GM21825 (cell line): ENCODE measurements at regions not wholly inside any gene's neighbourhood (a gene's known extent, or its start where the extent isn't known, plus 50 kb on each side); places are given as distances from the start of the nearest gene placed in this dataset.

ENCODE experiments used
- ATAC-seq: cut with Tn5 transposase; IDR thresholded peaks from one replicate; pipeline ENCODE4 v1.9.1; 2021; ENCODE audit warnings: mild to moderate bottlenecking, moderate library complexity; ENCODE audit not compliant: unreplicated experiment

- no peak for ATAC-seq
Observed at GRCh38 chr5:5968981-5969380, 409.4 kb downstream of the MED10 start.

DNA sequence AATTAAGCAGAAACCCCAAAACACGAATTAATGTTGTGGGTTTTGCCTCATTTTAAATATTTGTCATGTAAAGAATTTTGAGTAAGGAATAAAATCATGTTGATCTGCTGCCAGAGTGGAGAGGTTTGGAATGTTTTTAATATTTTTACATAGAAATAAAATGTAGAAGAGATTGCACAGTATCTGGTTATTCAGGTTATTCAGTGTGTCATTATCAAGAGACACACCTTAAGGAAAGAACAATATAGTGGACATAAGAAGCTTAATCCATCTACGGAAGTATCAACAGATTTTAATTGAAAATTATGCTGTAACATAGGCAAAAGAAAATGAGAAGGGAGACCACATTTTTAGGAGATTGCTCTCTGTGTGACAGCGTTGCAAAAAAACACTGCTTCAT, 410.4 kb downstream of the MED10 start:
- ATAC-seq: no peak

- no peak for ATAC-seq
Observed at GRCh38 chr5:5967373-5967772, 411.0 kb downstream of the MED10 start.

DNA sequence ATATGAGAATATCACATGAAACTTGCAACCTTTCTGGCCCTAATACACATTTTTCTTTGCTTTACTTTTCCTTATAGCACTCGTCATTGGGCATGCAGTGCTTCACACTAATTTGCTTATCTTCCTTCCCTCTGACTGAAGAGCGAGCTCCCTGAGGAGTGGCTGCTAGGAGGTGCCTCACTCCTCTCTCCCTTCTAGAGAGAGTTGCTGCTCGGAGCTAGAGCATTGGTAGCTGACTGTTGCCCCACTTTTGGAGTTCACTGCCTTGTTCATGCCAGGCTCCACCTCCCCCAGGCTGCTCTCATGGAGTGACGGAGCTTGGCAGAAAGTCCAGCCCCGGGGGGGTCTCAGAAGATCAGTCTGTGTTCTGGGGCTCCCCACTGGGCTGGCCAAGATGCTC, 413.2 kb downstream of the MED10 start:
- ATAC-seq: no peak

GRCh38 chr5:5964347-5964746, 414.0 kb downstream of the MED10 start:
- ATAC-seq: no peak

- no peak for ATAC-seq
Observed at GRCh38 chr5:5957737-5958136, 420.6 kb downstream of the MED10 start.

- no peak for ATAC-seq
Observed at GRCh38 chr5:5954275-5954598, 424.1 kb downstream of the MED10 start.

- ATAC-seq: no peak
Observed at GRCh38 chr5:5953584-5954274, 424.6 kb downstream of the MED10 start.

- no peak for ATAC-seq
Observed at GRCh38 chr5:5951953-5952352, 426.4 kb downstream of the MED10 start.

- no peak for ATAC-seq
Observed at GRCh38 chr5:5950658-5951057, 427.7 kb downstream of the MED10 start.

DNA sequence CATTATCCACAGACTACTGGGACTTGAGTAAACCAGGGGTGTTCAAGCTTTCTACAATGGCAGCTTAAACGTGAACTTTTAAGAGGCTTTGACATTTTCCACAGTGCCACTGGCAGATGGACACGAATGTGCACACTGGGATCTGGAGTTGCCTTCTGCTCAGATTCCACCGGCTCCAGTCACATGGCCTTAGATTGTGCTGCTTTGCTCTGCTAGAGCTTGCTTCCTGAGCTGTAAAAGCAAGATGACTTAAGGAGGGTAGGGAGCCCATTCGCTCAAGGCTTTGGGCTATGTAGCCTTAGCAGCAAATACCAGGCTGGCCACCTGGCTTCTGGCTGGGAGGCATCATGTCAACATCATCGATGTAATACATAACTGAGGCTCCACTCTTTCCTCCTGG, 436.9 kb downstream of the MED10 start:
- ATAC-seq: no peak

- ATAC-seq: no peak
Observed at GRCh38 chr5:5939759-5940370, 438.5 kb downstream of the MED10 start.

DNA sequence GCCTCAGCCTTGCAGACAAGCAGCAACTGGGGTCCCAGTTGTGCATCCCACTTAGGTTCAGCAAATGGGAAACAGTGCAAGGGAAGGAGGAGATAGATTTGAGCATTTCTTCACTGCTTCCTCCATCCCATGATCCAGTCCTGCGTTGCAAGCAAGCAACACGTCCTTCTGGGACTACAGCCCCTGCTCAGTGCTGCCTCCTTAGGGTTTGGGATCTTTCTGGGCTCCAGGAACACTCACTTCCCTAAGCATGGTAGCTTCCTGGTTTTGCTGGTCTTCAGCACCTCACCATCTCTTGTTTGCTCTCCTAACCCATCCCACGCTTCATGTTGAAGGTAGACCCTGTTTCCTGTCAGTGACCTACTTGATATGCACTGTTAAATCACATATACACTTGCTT, 444.7 kb downstream of the MED10 start:
- no peak for ATAC-seq

DNA sequence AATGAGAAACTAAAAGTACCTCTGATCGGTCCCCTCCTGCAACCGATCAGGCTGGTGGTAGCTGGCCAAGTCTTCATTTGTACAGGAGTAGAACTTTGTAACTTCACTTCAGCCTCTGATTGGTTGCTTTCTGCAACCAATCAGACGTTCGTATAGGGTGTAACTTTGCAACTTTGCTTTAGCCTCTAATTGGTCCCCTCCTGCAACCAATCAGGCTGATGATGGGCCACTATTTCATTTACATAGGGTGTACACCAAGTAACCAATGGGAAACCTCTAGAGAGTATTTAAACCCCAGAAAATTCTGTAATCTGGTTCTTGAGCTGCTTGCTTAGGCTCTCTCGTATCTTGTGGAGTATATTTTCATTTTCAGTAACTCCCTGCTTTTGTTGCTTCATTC, 445.5 kb downstream of the MED10 start:
- no peak for ATAC-seq

GRCh38 chr5:5930561-5930960, 447.8 kb downstream of the MED10 start:
- ATAC-seq: no peak

DNA sequence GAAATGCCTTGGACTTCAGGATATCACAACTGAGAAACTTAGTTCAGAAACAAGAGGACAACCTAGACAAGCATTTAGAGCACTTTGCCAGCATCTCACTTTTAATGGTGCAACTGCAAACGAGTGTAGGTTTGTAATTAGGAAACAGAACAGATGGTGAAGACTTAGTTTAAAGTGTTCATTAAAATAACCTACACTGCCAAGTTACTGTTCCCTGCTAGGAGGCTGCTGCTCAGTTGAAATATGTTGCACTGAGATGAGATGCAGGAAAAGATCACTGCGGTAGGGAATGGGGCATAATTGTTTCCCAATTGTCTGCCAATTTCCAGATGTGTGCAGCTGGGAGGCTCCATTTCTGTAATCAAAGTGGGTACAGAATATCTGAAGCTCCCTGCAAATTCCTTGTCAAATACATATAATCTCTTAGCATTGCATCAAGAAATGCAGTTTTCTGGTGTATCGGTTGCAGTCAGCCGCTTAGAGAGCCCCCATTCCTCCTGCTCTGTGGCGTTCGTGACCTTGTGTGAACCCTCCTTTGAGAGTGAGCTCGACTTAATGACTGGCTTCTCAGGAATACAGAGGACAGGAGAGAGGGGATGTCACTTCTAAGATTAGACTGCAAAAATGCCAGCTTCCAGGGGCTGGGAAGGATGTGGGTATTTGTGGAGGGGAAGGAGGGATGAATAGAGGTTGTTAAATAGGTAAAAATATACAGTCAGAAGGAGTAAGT, 448.9 kb downstream of the MED10 start:
- no peak for ATAC-seq

GRCh38 chr5:5925191-5925590, 453.2 kb downstream of the MED10 start:
- ATAC-seq: no peak

- ATAC-seq: no peak
Observed at GRCh38 chr5:5919411-5919810, 458.9 kb downstream of the MED10 start.

DNA sequence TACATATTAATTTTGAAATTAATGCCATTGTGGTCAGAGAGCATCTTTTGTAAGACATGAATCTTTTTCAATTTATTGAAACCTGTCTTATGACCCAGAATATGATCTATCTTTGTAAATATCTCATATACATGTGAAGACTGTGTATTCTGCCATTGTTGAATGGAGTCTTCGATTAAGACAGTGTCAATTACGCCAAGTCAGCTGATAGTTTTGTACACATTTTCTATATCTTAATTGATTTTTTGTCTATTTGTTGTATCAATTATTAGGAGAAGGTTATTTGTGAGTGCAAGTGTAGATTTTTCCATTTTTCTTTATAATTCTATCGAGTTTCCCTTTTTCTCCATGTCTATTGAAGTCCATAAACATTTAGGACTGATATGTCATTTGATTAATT, 471.6 kb downstream of the MED10 start:
- ATAC-seq: no peak

GRCh38 chr5:5905186-5905585, 473.2 kb downstream of the MED10 start:
- no peak for ATAC-seq

DNA sequence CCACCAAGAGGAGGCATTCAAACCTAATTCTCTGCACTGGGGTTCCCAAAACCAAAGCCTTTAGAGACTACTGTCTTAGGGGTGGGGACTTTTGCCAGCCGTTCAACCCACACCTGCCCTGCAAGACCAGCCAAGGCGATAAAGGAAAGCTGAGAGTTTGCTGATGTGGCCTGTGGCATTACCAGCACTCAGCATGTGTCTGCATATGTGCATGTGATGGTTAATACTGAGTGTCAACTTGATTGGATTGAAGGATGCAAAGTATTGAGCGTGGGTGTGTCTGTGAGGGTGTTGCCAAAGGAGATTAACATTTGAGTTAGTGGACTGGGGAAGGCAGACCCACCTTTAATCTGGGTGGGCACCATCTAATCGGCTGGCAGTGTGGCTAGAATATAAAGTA, 474.2 kb downstream of the MED10 start:
- ATAC-seq: no peak
